Effector memory CD4-positive, alpha-beta T cell (primary cell): ENCODE measurements at regions not wholly inside any gene's neighbourhood (a gene's known extent, or its start where the extent isn't known, plus 50 kb on each side); places are given as distances from the start of the nearest gene placed in this dataset.

Source experiments
- DNase-seq, 3 donors: peaks; one replicate each; pipeline ENCODE4 v3.0.0-alpha.2; 2020
- H3K27ac ChIP-seq: 2 replicates; pipeline ENCODE4 v1.7.0; 2013; ENCODE audit warnings: mild to moderate bottlenecking, low read length, moderate library complexity; ENCODE audit not compliant: insufficient read depth, poor library complexity, severe bottlenecking
- H3K27me3 ChIP-seq: replicated peaks from 2 replicates; pipeline ENCODE4 v1.7.0; 2013; ENCODE audit warnings: mild to moderate bottlenecking, low read length; ENCODE audit not compliant: insufficient read depth, control insufficient read depth, poor library complexity, severe bottlenecking
- H3K36me3 ChIP-seq: 2 replicates; pipeline ENCODE4 v1.7.0; 2013; ENCODE audit warnings: mild to moderate bottlenecking, low read length, moderate library complexity; ENCODE audit not compliant: control insufficient read depth, insufficient read depth
- H3K4me1 ChIP-seq: 2 replicates; pipeline ENCODE4 v1.7.0; 2013; ENCODE audit warnings: low read length, mild to moderate bottlenecking; ENCODE audit not compliant: control insufficient read depth, insufficient read depth, poor library complexity, severe bottlenecking
- H3K4me3 ChIP-seq: 2 replicates; pipeline ENCODE4 v1.7.0; 2013; ENCODE audit warnings: low read length, low read depth, mild to moderate bottlenecking; ENCODE audit not compliant: insufficient read depth, poor library complexity, severe bottlenecking
- H3K9me3 ChIP-seq: 2 replicates; pipeline ENCODE4 v1.7.0; 2013; ENCODE audit warnings: mild to moderate bottlenecking, low read length, moderate library complexity; ENCODE audit not compliant: control insufficient read depth

DNA sequence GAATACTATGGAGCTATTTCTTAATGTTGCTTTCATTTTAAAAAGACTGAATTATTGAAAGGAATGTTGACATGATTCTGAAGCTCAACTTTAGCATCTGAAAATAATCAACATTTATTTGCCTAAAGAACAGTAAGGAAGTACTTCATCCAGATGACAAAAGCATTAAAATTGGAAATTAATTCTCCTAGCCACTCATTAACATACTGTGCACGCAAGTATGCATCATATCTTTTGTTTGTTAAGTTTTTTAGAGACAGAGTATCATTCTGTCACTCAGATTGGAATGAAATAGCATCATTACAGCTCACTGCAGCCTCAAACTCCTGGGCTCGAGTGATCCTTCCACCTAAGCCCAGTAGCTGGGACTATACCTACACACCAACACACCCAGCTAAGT, 632.1 kb upstream of the ALCAM start:
- H3K9me3 ChIP-seq, result no peaks in the 10 kb centered on the region
- H3K4me1 ChIP-seq, result no peaks in the 10 kb centered on the region
- H3K27me3 ChIP-seq, result no peaks in the 10 kb centered on the region
- H3K4me3 ChIP-seq, result no peak overlapping the region
- H3K36me3 ChIP-seq, result no peaks in the 10 kb centered on the region
- DNase-seq, result no peak
- H3K27ac ChIP-seq, result no peak overlapping the region

DNA sequence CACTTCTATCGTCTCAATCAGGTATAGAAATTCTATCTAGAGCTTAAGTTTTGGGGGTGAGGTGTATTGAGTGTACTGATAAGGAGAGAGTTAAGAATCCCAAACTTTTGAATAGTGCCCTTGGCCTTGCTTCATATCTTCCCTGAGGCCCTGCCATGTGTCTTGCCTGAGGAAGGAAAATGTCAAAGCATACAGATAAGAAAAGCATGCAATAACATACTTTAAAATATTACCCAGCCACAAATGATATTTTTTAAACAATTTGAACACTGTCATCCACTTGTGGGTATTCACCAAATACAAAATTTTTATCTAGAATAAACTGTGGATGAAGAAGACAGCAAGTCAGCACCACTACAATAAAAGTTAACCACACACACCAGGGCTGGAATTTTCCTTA, 631.0 kb upstream of the ALCAM start:
- no peaks in the 10 kb centered on the region for H3K36me3 ChIP-seq
- H3K4me3 ChIP-seq, result no peak overlapping the region
- no peak for DNase-seq
- no peak overlapping the region for H3K27ac ChIP-seq
- H3K9me3 ChIP-seq, result no peaks in the 10 kb centered on the region
- H3K27me3 ChIP-seq, result no peaks in the 10 kb centered on the region
- H3K4me1 ChIP-seq, result no peaks in the 10 kb centered on the region

DNA sequence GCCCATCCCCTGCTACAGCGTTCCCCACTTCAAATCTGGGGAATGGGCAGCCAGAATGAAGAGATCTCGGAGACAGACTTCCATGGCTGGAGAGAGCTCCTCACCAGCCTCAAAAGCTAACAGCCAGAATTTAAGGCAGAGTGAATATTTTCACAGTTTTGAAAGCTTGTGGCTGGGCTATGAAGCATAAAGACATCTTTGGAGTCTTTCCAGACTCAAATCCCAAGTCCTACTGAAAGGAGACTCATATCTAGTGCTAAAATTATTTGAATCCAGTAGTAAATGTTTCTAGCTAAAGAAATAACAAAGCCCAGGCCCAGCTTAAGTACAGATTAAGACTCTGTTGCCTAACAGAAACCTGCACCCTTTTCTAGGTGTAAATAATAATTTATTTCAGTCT, 628.4 kb upstream of the ALCAM start:
- Histone ChIP-seq H3K27me3 (no peaks in the 10 kb centered on the region), H3K4me1 (no peaks in the 10 kb centered on the region), H3K27ac (no peak overlapping the region), H3K9me3 (no peaks in the 10 kb centered on the region), H3K36me3 (no peaks in the 10 kb centered on the region), H3K4me3 (no peak overlapping the region)
- no peak for DNase-seq

DNA sequence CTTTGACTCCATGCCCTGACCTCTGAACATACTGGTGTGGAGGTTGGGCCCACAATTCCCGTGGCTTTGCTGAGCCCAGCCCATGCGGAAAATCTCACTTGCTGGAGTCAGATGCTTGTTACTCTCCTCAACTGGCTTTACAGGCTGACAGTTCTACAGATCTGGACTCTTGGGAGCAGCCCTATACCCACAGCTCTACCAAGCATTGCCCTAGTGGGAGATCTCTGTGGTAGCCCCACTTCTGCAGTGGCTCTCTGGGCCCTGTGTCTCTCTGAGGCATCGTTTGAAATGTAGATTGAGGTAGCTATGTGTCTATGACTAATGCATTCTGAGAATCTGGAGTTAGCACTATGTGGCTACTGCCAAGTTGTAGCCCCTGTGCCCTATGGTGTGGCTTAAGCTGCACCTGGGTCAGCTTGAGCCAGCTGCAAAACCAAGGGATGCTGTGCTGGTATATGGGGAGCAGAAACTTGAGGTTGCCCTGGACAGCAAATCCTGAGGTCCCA, 625.8 kb upstream of the ALCAM start:
- Histone ChIP-seq H3K27me3 (no peaks in the 10 kb centered on the region), H3K4me3 (no peak overlapping the region), H3K36me3 (no peaks in the 10 kb centered on the region), H3K27ac (no peak overlapping the region), H3K4me1 (no peaks in the 10 kb centered on the region), H3K9me3 (no peaks in the 10 kb centered on the region)
- no peak for DNase-seq

DNA sequence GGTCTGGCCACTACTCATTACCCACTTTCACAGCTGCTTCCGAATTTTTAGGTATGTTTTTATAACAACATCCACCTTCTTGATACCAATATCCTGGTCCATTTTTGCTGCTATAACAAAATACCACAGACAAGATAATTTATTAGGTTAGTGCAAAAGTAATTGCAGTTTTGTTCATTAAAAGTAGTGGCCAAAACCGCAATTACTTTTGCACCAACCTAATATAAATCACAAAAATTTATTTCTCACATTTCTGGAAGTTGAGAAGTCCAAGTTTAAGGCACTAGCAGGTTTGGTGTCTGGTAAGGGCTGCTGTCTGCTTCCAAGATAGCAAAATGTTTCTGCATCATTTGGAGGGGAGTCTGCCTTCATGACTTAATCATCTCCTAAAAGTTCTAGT, 624.7 kb upstream of the ALCAM start:
- Histone ChIP-seq H3K27ac (no peak overlapping the region), H3K9me3 (no peaks in the 10 kb centered on the region), H3K4me1 (no peaks in the 10 kb centered on the region), H3K36me3 (no peaks in the 10 kb centered on the region), H3K4me3 (no peak overlapping the region), H3K27me3 (no peaks in the 10 kb centered on the region)
- DNase-seq, result no peak

DNA sequence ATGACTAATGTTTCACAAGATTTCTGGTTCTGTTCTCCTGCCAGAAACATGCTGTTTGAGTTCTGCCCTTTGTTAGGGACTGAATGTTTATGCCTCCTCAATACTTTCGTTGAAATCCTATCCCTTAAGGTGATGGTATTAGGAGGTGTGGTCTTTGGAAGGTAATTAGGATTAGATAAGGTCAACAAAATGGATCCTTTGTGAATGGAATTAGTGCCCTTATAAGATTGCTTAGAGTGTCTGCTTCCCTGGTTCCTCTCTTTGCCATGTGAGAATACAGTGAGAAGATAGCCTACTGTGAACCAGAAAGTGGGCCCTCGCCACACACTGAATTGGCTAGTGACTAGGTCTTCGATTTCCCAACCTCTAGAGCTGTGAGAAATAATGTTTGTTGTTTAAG, 621.4 kb upstream of the ALCAM start:
- no peak overlapping the region for H3K4me3 ChIP-seq
- H3K27ac ChIP-seq, result no peak overlapping the region
- no peaks in the 10 kb centered on the region for H3K9me3 ChIP-seq
- no peaks in the 10 kb centered on the region for H3K36me3 ChIP-seq
- DNase-seq, result no peak
- H3K27me3 ChIP-seq, result no peaks in the 10 kb centered on the region
- no peaks in the 10 kb centered on the region for H3K4me1 ChIP-seq

DNA sequence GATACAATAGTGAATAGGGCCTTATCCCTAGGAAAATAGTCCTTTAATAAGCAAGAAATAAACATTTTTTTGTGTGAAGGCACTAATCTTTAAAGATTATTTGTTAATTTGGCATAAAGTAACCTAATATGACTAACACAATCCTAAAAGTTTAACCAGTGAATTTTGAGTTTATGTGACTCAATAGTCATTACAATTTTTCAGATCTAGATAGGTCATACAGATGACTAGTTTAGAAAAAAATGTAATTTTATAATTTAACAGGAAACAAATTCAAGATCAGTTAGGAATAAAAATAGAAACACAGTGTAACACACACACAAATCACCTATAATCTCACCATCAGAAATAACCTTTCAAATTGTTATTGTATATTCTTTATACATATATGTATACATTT, 620.7 kb upstream of the ALCAM start:
- Histone ChIP-seq H3K4me1 (no peaks in the 10 kb centered on the region), H3K4me3 (no peak overlapping the region), H3K36me3 (no peaks in the 10 kb centered on the region), H3K27ac (no peak overlapping the region), H3K27me3 (no peaks in the 10 kb centered on the region), H3K9me3 (no peaks in the 10 kb centered on the region)
- no peak for DNase-seq

DNA sequence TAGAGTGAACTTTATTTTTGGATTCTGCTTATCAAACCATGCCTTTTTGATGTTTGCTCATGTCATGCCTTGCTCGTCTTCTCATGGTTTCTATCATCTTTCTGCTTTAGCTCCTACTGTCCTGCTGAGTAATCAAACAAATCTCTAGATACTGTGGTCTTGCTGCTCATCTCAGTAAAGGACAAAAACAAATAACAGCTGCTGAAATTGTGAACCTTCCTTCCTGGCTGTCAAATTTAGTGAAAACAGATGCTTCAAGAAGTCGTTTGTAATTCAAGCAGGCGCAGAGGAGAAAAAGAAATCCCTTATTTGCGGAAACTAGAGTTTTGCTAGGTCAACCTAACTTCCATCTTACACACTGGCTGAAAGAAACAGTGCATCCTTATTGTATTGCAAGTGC, 616.1 kb upstream of the ALCAM start:
- Histone ChIP-seq H3K36me3 (no peaks in the 10 kb centered on the region), H3K9me3 (no peaks in the 10 kb centered on the region), H3K4me3 (no peak overlapping the region), H3K27ac (no peak overlapping the region), H3K27me3 (no peaks in the 10 kb centered on the region), H3K4me1 (no peaks in the 10 kb centered on the region)
- DNase-seq, result no peak

DNA sequence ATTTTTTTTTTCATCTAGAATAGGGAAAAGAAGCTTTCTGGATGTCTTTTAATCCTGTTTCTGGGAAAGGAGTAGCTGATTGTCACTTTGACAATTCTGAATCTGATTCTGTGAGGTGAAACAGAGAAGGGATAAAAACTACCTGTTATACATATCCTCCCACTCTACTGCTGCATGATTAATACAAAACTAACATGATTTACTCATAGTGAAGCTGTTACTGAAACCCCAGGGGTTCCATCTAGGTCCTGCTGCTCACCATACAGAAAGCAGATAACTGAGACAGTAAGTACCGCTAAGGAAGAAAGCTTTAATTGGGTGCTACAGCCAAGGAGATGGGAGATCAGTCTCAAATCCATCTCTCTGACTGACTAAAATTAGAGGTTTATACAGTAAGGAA, 610.9 kb upstream of the ALCAM start:
- no peak overlapping the region for H3K27ac ChIP-seq
- H3K9me3 ChIP-seq, result no peaks in the 10 kb centered on the region
- no peaks in the 10 kb centered on the region for H3K27me3 ChIP-seq
- no peak for DNase-seq
- no peak overlapping the region for H3K4me3 ChIP-seq
- H3K36me3 ChIP-seq, result no peaks in the 10 kb centered on the region
- no peaks in the 10 kb centered on the region for H3K4me1 ChIP-seq

DNA sequence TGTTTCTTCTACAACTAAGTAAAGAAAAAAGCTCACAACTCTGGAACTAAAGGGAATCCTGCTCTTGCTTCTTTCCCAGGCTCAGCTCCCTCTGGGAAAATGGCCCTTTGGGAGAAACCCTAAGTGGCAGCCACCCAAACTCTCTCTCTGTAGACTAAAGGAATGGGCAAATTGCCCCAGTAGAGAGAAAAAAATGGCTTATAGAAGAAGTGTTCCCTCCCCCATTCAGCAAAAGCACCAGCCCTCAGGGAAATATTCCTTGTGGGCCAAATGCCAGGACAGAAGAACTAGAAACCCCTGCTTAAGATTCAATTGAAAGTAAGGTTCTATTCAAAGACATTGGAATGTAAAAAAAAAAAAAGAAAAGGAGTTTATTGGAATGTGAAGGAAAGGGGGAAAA, 603.7 kb upstream of the ALCAM start:
- no peak overlapping the region for H3K4me3 ChIP-seq
- no peak for DNase-seq
- H3K36me3 ChIP-seq, result no peaks in the 10 kb centered on the region
- no peaks in the 10 kb centered on the region for H3K27me3 ChIP-seq
- H3K4me1 ChIP-seq, result no peaks in the 10 kb centered on the region
- no peaks in the 10 kb centered on the region for H3K9me3 ChIP-seq
- H3K27ac ChIP-seq, result no peak overlapping the region

DNA sequence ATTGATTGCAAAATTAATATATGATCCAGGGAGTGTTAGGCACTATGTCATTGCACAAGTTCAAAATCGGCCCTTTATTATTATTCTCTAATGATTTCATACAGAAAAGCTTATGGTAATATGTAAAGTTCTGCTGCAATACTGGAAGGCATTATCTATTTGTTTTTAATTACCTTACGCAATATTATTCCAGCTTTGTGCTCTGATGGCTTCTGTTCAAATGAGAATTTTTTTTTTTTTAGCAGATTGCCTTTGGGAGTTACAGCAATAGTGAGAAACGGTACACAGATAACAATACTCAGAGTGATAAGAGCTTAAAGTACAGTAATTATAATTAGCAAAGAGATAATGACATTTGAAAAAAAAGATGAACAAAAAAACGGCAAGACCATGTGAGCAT, 602.2 kb upstream of the ALCAM start:
- H3K27ac ChIP-seq, result no peak overlapping the region
- H3K27me3 ChIP-seq, result no peaks in the 10 kb centered on the region
- no peak for DNase-seq
- H3K9me3 ChIP-seq, result no peaks in the 10 kb centered on the region
- no peaks in the 10 kb centered on the region for H3K4me1 ChIP-seq
- H3K4me3 ChIP-seq, result no peak overlapping the region
- H3K36me3 ChIP-seq, result no peaks in the 10 kb centered on the region
